WI38 (cell line): ENCODE measurements at regions not wholly inside any gene's neighbourhood (a gene's known extent, or its start where the extent isn't known, plus 50 kb on each side); places are given as distances from the start of the nearest gene placed in this dataset.

Experiments
- H3K4me3 ChIP-seq: 2 replicates; pipeline ENCODE4 v1.5.1; 2011; ENCODE audit warnings: low read depth, mild to moderate bottlenecking, control low read depth, low read length
- CTCF ChIP-seq: IDR thresholded peaks from 2 replicates; pipeline ENCODE4 v1.5.1; 2012; ENCODE audit warnings: low read depth, mild to moderate bottlenecking, control low read depth, low read length

GRCh38 chr15:70316059-70316600 is 218.4 kb upstream of the TLE3 start:
- H3K4me3 ChIP-seq, result no peak overlapping the region
- no peak for TF ChIP-seq CTCF

DNA sequence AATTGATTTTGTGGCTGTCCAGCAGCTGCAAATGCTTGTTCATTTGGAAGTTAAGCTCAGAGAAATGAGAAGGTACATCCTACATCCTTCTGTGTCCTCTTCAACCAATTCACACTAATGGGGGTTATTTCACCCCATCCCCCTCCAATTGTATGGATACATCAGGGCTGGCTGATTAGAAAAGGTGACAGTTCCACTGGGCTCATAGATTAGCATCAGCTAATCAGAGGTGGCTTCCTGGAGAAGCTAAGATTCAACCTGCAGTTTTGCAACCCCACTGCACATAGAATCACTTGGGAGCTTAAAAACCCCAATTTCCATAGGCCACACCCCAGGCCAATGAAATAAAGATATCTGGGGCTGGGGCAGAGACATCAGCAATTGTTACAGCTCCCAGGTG is 217.7 kb upstream of the TLE3 start:
- no peak overlapping the region for H3K4me3 ChIP-seq

DNA sequence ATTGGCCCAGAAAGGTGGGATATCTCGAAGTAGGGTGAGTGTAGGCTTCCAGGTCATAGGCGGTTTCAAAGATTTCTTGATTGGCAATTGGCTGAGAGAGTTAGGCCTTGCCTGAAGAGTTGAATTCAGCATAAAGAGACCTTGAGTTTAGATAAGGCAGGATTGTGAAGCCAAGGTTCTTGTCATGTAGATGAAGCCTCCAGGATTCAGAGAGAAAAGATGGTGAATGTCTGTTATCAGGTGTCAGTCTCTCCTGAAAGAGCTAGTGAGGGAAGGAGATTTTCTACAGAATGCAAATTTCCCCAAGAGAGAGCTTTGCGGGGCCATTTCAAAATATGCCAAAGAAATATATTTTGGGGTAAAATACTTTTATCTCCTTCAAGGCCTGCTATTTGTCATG is 217.0 kb upstream of the TLE3 start:
- TF ChIP-seq CTCF, result no peak
- no peak overlapping the region for H3K4me3 ChIP-seq

More for the DNA sequence above, 217.7 kb upstream of the TLE3 start:
- no peak for TF ChIP-seq CTCF

- no peak for TF ChIP-seq CTCF
- H3K4me3 ChIP-seq, result no peak overlapping the region
Observed at GRCh38 chr15:70314018-70314354, 216.3 kb upstream of the TLE3 start.

DNA sequence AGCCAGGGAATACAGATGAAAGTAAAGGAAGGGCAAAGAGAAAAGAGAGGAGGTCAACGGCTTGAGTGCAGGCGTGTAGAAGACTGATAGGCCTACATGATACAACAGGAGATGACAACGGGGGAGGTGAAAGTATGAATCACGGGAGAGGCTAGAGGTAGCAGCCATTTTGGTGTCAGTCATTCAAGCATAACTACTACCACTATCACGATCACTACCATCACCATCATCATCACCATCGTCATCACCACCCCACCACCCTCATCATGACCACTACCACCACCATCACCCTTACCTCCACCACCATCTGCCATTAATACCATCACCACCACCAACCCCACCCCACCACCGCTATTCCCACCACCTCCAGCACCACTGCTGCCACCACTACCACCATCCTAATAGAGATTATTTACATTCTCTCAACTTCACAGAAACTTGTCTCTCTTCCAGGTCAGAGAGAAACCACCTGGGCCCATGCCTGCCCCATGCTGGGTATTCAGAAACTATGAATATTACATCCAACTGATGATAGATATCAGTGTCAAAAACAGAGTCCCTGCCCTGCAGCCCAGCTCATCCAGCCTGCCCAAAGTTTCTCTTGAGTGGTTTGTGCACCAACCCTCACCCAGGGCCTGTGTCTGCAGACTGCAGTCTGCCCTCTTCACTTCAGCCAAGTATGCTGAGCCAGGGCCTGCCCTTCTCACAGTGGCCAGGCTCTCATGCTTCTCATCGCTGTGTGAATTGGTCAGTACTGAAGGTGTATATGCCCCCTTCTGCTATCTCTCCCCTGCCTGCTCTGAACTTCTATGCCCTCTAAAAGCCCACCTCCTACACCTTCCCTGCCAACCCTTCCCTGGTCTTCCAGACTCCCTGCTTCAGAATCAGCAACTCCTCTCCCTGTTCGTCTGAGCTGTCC is 215.6 kb upstream of the TLE3 start:
- H3K4me3 ChIP-seq, result no peak overlapping the region
- TF ChIP-seq CTCF, result no peak

DNA sequence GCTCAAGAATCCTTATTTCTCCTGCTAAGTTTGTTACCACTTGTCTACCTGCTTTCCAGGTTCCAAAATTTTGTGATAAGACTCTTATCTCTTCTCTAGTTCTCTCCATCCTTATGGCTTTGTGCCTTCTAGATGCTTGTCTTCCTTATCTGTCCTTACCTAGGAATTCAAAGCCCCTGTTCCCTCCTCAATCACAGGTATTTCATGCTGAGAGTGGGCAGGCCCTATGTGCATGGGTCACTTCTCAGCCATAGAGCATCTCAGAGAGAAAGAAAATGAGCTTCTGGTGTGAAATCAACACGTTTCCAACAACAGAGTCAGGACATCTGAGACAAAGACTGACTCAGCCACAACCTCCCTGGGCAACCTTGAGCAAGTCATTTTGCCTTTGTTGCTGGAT is 214.1 kb upstream of the TLE3 start:
- no peak for TF ChIP-seq CTCF
- no peak overlapping the region for H3K4me3 ChIP-seq

DNA sequence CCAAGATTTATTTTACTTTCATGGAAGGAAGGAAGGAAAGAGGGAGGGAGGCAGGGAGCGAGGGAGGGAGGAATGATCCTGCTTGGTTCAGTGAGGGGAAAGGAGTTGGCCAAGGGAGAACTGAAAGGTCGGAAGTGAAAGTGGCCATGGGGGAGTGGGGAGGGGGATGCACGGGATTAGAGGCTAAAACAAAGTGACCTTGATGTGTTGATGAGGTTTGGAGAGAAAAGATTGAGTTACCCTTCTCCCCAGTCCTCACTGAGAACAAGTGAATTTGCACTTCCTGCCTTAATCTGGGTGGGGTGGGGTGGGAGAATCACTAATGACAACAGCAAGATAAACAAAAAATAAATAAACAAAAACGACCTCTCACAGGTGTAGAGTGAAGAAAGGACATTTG is 212.0 kb upstream of the TLE3 start:
- H3K4me3 ChIP-seq, result no peak overlapping the region
- TF ChIP-seq CTCF, result no peak
